Ishikawa (cell line): ENCODE measurements at regions not wholly inside any gene's neighbourhood (a gene's known extent, or its start where the extent isn't known, plus 50 kb on each side); places are given as distances from the start of the nearest gene placed in this dataset.

Experiments used
- CEBPB ChIP-seq: IDR thresholded peaks from 2 replicates; pipeline ENCODE4 v1.6.1; 2012
- EGR1 ChIP-seq: IDR thresholded peaks from 2 replicates; pipeline ENCODE4 v1.6.1; 2012
- EP300 ChIP-seq: IDR thresholded peaks from 2 replicates; pipeline ENCODE4 v1.6.1; 2012; ENCODE audit warnings: borderline replicate concordance
- FOXM1 ChIP-seq: IDR thresholded peaks from 2 replicates; pipeline ENCODE4 v1.6.1; 2012; ENCODE audit warnings: low read depth, borderline replicate concordance
- MAX ChIP-seq: IDR thresholded peaks from 2 replicates; pipeline ENCODE4 v1.6.1; 2012
- NFIC ChIP-seq: IDR thresholded peaks from 2 replicates; pipeline ENCODE4 v1.6.1; 2012
- RAD21 ChIP-seq: IDR thresholded peaks from 2 replicates; pipeline ENCODE4 v1.6.1; 2012; ENCODE audit warnings: low read depth
- REST ChIP-seq: IDR thresholded peaks from 2 replicates; pipeline ENCODE4 v1.6.1; 2012; ENCODE audit warnings: low read depth, mild to moderate bottlenecking
- TAF1 ChIP-seq: IDR thresholded peaks from 2 replicates; pipeline ENCODE4 v1.6.1; 2012; ENCODE audit warnings: low read depth, mild to moderate bottlenecking
- TCF12 ChIP-seq: IDR thresholded peaks from 2 replicates; pipeline ENCODE4 v1.6.1; 2012; ENCODE audit warnings: low read depth
- TEAD4 ChIP-seq: IDR thresholded peaks from 2 replicates; pipeline ENCODE4 v1.6.1; 2012
- USF1 ChIP-seq: IDR thresholded peaks from 2 replicates; pipeline ENCODE4 v1.6.1; 2012
- YY1 ChIP-seq: IDR thresholded peaks from 2 replicates; pipeline ENCODE4 v1.6.1; 2012; ENCODE audit warnings: low read depth
- ZBTB7A ChIP-seq: IDR thresholded peaks from 2 replicates; pipeline ENCODE4 v1.6.1; 2012; ENCODE audit warnings: low read depth

- TF ChIP-seq USF1 (no peak), TAF1 (0 out of 2 replicates have a peak, but pooled peaks have one; percentile 36), EGR1 (no peak), REST (no peak), RAD21 (no peak), YY1 (no peak), CEBPB (no peak), MAX (no peak), NFIC (no peak; the same call in none of the 2 replicates), EP300 (no peak), ZBTB7A (peak; percentile 74; the same call in 1 of the 2 replicates), FOXM1 (no peak), TEAD4 (no peak), TCF12 (0 out of 2 replicates have a peak, but pooled peaks have one; percentile 22)
These were observed 223.8 kb downstream of the OPA1 start for GRCh38 chr3:193816656-193817311.
